Inflammatory macrophage treated with lipopolysaccharide for 1 hour (primary cell): ENCODE measurements at regions not wholly inside any gene's neighbourhood (a gene's known extent, or its start where the extent isn't known, plus 50 kb on each side); places are given as distances from the start of the nearest gene placed in this dataset.
A peak's percentile ranks its signal among the peaks of the same experiment; 100 is the strongest.
"Not testable (repeated sequence)": the region's sequence is repeated elsewhere in the genome, so short reads cannot be mapped to it uniquely, and the experiment has no call there.

Source experiments
- DNase-seq, 2 donors: peaks; one replicate each; pipeline ENCODE4 v3.0.0-alpha.2; 2020 to 2022

DNA sequence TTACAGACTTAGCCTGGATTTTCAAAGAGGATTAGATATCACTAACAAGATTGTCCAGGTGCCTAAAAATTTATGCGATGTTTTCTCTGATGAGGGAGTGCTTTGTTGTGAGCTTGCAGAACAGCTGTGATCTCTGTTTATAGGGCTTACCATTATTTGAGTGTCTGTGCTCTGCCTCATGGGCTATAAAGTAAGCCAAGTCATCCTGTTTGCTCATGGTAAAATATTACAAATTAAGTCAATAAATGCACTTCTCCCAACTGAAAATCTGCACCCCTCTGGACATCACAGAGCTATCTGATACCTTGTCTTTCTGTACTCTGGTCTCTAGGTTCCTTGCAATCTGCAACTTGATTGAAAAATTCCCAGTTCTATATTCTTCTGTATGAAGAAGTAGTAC lies 293.4 kb upstream of the ACTBL2 start:
- no peak for DNase-seq

GRCh38 chr5:57774439-57774838 lies 291.8 kb upstream of the ACTBL2 start:
- DNase-seq = no peak

DNA sequence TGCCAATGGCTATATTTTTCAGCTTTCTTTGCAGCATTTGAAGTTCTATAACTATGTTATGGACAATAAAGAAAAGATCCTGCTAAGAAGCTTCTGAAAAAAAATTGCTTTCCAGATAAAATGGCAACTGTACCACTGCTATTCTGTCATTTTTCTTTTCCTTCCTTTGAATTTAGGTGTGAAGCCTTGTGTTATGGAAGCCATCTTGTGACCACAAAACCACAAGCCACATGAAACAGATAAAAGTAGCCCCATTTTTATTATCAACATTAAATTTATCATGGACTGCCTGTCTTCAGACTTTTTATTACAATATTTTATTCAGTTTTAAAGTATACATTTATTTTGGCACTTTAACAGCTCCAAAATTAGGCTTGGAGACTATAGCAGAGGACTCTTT lies 289.9 kb upstream of the ACTBL2 start:
- DNase-seq = no peak

DNA sequence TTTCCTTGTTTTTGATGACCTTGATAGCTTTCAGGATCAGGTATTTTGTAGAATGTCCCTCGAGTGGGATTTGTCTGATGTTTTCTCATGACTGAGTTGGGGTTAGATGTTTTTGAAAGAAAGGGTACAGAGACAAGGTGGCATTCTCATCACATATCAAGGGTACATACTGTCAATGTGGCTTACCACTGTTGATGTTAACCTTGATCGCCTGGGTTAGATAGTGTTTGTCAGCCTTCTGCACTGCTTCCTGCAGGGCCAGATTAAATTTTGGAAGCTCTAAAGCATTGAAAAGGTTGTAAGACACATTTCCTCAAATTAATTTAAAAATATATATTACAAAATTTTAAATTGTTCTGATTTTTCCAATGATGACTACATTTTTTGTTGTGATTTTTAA lies 287.4 kb upstream of the ACTBL2 start:
- DNase-seq = no peak

- no peak for DNase-seq
These were observed 286.1 kb upstream of the ACTBL2 start for GRCh38 chr5:57768745-57769144.

DNA sequence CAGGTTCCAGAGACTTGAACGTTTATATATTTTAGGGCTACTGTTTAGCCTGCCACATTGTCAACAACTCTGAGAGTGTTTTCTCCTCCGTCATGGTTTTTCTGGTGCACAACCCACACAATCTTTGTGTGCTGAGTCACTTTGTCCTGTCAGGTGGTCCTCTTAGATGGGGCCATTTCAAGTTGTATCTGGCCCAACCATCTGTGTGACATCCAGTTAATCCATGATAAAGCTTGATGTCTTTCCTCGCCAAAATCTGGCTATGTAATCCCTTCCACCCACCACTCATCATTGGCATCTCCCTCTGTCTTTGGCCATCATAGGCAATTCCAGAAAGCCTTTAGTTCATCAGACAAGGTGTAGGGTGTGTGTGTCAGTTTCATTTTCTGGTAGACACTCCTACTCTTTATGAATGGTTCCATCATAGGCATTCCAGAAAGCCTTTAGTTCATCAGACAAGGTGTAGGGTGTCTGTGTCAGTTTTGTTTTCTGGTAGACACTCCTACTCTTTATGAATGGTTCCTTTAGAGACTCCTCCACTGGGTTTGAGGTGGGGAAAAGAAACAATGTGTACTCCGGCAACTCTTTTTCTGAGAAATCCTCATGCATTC lies 282.0 kb upstream of the ACTBL2 start:
- DNase-seq = no peak

- DNase-seq = no peak
These were observed 278.9 kb upstream of the ACTBL2 start for GRCh38 chr5:57761513-57761912.

DNA sequence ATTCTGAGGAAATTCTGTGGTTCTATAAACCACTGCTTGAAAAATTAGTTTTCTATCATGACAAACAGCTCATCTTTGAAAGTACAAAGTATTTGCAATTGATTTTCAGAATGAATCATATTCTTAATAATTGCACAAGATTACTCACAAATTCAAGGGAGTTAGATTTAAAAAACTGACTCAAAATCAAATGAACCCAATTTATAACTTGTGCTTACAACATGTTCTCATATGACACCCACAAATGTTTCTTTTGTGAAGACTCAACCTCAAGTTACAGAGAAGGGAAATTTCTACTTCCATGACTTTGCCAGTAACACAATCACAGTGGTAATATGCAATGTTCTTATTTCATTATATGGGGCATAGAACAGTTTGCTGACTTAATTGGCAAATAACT lies 272.0 kb upstream of the ACTBL2 start:
- peak in 1 of 2 donors; percentile 7 for DNase-seq

- DNase-seq = no peak
These were observed 270.8 kb upstream of the ACTBL2 start for GRCh38 chr5:57753446-57753845.

DNA sequence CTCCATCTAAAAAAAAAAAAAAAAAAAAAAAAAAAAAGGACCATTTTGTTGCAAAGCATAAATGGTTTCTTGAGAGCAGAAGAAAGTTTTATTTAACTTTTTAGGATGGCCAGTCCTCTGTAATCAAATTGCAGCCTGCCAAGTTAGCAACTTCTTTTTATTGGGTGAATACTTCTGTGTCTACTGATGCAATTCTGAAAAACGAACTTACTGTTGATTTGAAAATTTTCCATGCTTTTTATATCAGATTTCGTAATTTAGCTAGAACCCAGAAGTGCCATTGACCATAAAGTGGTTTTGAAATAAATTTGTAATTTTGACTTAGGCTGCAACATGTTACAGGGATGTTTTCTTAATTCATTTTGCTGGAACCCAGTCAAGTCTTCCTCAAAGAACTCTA lies 269.1 kb upstream of the ACTBL2 start:
- no peak for DNase-seq

- no peak for DNase-seq
These were observed 268.3 kb upstream of the ACTBL2 start for GRCh38 chr5:57750891-57751290.

- DNase-seq = no peak
These were observed 267.7 kb upstream of the ACTBL2 start for GRCh38 chr5:57750282-57750681.

GRCh38 chr5:57749396-57749795 lies 266.8 kb upstream of the ACTBL2 start:
- DNase-seq = no peak

- DNase-seq = no peak
These were observed 263.4 kb upstream of the ACTBL2 start for GRCh38 chr5:57745700-57746651.

GRCh38 chr5:57745029-57745428 lies 262.4 kb upstream of the ACTBL2 start:
- no peak for DNase-seq

DNA sequence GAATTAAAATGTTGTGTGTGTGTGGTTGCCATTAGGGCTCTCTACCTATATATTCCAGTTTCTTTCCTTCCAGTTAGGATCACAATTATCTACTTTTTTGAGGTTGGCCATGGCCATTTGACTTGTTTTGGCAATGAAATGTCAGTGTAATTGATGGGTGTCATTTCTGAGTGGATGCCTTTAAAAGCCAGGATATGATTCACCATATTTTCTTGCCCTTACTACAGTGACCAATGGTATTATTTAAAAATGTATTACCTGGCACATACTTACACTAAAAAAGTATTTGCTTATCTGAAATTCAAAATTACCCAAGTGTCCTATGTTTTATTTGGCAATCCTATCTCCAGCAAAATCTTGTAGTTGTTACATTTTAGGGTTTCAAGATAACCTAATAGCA lies 258.7 kb upstream of the ACTBL2 start:
- no peak for DNase-seq

DNA sequence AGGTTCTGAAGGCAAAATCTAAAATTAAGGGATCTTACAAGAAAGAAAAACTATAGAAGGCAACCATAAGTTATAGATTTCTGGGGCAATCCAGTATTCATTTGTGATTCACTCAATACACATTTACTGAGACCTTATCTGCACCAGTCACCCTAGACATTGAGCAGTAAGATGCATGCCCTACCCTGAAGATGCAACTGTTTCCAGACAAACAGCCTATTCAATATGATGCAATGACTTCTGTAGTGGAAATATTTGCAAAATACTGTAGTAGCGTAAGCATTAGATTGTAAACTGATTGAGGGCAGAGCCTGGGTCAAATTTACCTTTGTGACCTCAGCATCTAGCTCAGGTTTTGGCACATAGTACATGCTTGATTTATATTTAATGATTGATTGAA lies 256.2 kb upstream of the ACTBL2 start:
- DNase-seq = no peak

DNA sequence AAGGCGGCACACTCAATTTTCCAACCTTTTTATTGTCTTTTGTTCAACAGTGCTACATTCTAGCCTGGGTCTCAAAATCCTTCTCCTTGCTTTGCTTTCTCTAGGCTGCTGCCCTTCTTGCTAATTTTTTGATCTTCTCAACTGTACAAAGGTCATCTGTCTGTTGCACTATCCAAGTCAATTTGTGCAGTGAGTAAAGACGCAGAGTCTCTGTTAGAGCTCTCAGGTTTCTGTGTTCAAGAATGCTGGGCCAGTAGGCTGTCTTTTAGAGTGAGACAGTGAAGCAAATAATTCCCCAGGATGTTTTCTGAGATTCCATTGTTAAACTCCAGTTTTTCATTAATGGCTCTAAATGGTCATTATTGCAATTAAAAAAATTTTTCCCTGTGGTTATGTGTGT lies 255.7 kb upstream of the ACTBL2 start:
- DNase-seq = no peak

GRCh38 chr5:57736716-57737115 lies 254.1 kb upstream of the ACTBL2 start:
- no peak for DNase-seq

- DNase-seq = not testable (repeated sequence)
These were observed 252.9 kb upstream of the ACTBL2 start for GRCh38 chr5:57735279-57736153.

GRCh38 chr5:57734296-57734695 lies 251.7 kb upstream of the ACTBL2 start:
- DNase-seq = no peak

- no peak for DNase-seq
These were observed 245.0 kb upstream of the ACTBL2 start for GRCh38 chr5:57727591-57727990.
